Transverse colon (tissue), 4 donors: ENCODE measurements at regions not wholly inside any gene's neighbourhood (a gene's known extent, or its start where the extent isn't known, plus 50 kb on each side); places are given as distances from the start of the nearest gene placed in this dataset.

Source experiments
- EP300 ChIP-seq: sonication (generic); formaldehyde crosslinking; IDR thresholded peaks from one replicate; pipeline ENCODE4 v1.6.1; 2017; ENCODE audit warnings: antibody characterized with exemption, low read depth
- POLR2A ChIP-seq: fragments of 450-650 bp; IDR thresholded peaks from one replicate; pipeline ENCODE4 v1.6.1; 2016; ENCODE audit warnings: antibody characterized with exemption, mild to moderate bottlenecking, moderate library complexity
- POLR2AphosphoS5 ChIP-seq, 3 donors: sonication (generic); formaldehyde crosslinking; IDR thresholded peaks; one replicate each; pipeline ENCODE4 v1.6.1; 2016; ENCODE audit warnings: antibody characterized with exemption in 3 of 3
- TF ChIP-seq, protein P1 (sequence below), 5 experiments: fragments of 200-600 bp in 3 of 5; fragments of 450-650 bp in 2 of 5; sonication (generic) in 3 of 5; IDR thresholded peaks; 1 replicate in 2 of 5; 2 replicates in 3 of 5; pipeline ENCODE4 v1.5.1; 2016 to 2017; ENCODE audit warnings: antibody characterized with exemption in 5 of 5, inconsistent platforms in 3 of 5, mild to moderate bottlenecking in 2 of 5, moderate library complexity in 1 of 5

DNA sequence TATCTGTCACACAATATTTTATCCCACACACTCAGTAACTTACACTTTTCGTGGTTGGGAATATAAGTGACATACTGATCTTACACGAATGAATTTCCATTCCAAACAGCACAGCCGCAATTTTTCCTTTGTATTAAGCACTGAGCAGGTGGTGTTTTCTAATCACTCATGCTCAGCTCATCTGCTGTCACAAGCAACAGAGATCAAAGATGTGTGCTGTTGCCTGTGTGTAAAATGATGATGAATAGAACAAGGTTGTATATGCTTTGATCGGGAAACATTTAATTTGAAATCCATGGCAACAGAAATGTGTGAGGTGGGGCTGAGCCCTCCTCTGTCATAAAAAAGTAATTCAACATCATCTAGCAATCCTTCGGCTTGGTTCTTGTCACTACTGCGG is 927.7 kb upstream of the MBL2 start:
- no peak for TF ChIP-seq POLR2AphosphoS5 (IDR thresholded peaks at IDR 0.05)
- no peak for TF ChIP-seq POLR2A
- TF ChIP-seq, protein P1, sequence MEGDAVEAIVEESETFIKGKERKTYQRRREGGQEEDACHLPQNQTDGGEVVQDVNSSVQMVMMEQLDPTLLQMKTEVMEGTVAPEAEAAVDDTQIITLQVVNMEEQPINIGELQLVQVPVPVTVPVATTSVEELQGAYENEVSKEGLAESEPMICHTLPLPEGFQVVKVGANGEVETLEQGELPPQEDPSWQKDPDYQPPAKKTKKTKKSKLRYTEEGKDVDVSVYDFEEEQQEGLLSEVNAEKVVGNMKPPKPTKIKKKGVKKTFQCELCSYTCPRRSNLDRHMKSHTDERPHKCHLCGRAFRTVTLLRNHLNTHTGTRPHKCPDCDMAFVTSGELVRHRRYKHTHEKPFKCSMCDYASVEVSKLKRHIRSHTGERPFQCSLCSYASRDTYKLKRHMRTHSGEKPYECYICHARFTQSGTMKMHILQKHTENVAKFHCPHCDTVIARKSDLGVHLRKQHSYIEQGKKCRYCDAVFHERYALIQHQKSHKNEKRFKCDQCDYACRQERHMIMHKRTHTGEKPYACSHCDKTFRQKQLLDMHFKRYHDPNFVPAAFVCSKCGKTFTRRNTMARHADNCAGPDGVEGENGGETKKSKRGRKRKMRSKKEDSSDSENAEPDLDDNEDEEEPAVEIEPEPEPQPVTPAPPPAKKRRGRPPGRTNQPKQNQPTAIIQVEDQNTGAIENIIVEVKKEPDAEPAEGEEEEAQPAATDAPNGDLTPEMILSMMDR (IDR thresholded peaks at IDR 0.05), result no peak
- no peak for TF ChIP-seq EP300
